ENCODE measurements at regions not wholly inside any gene's neighbourhood (a gene's known extent, or its start where the extent isn't known, plus 50 kb on each side); places are given as distances from the start of the nearest gene placed in this dataset.

GRCh38 chr1:207965392-207966387 lies 54.8 kb upstream of the CD34 start:
- ChIA-PET CTCF (interaction anchor here (0.6 to 3.7 kb wide), 2 partner anchors 81 to 278 kb away, joined by 3 to 30 read pairs; no protein-coding TSS in a partner anchor), POLR2A (ENCODE audit: low non-redundant PET) (no interaction called here)
- no peak overlapping the region for H3K27ac ChIP-seq
- no peak for DNase-seq (ENCODE audit: low spot score)
- TF ChIP-seq CTCF (conservative IDR thresholded peaks at IDR 0.05; ENCODE audit: low read depth): no peak

GRCh38 chr1:207964195-207964966 lies 53.5 kb upstream of the CD34 start:
- CTCF ChIA-PET: interaction anchor here (0.5 to 3.7 kb wide), 6 partner anchors 15 to 172 kb away, joined by 3 to 30 read pairs (median 5); no protein-coding TSS in a partner anchor

GRCh38 chr1:207963427-207964194 lies 52.7 kb upstream of the CD34 start:
- TF ChIP-seq CTCF (conservative IDR thresholded peaks at IDR 0.05; ENCODE audit: low read depth): peak; percentile 98
- peak overlapping the region; percentile 60 for H3K27ac ChIP-seq
- peak; percentile 93 for DNase-seq (ENCODE audit: low spot score)
- ChIA-PET CTCF (interaction anchor here (0.5 to 3.7 kb wide), 16 partner anchors 10 to 172 kb away, joined by 3 to 30 read pairs (median 4); no protein-coding TSS in a partner anchor), POLR2A (ENCODE audit: low non-redundant PET) (interaction anchor here (0.5 to 1.0 kb wide), 2 partner anchors 10 to 1711 kb away, joined by 3 to 4 read pairs; no protein-coding TSS in a partner anchor)

More at GRCh38 chr1:207964195-207964966, 53.5 kb upstream of the CD34 start:
- peak overlapping the region; percentile 60 for H3K27ac ChIP-seq
- DNase-seq (ENCODE audit: low spot score): no peak
- POLR2A ChIA-PET (ENCODE audit: low non-redundant PET): interaction anchor here (0.5 kb wide), 1 partner anchor 1710 kb away, joined by 4 read pairs; no protein-coding TSS in a partner anchor
- TF ChIP-seq CTCF (conservative IDR thresholded peaks at IDR 0.05; ENCODE audit: low read depth): no peak

- H3K27ac ChIP-seq: peak overlapping the region; percentile 60
- DNase-seq (ENCODE audit: low spot score): no peak
- POLR2A ChIA-PET (ENCODE audit: low non-redundant PET): interaction anchor here (1.0 kb wide), 1 partner anchor 9 kb away, joined by 3 read pairs; no protein-coding TSS in a partner anchor
- no peak for TF ChIP-seq CTCF (conservative IDR thresholded peaks at IDR 0.05; ENCODE audit: low read depth)
- CTCF ChIA-PET: interaction anchor here (0.5 to 3.7 kb wide), 13 partner anchors 9 to 133 kb away, joined by 3 to 30 read pairs (median 4); no protein-coding TSS in a partner anchor
Measured at GRCh38 chr1:207962716-207963426, 51.9 kb upstream of the CD34 start.
